Epithelial cell of esophagus (primary cell): ENCODE measurements at regions not wholly inside any gene's neighbourhood (a gene's known extent, or its start where the extent isn't known, plus 50 kb on each side); places are given as distances from the start of the nearest gene placed in this dataset.

Experiments used
- DNase-seq: peaks from one replicate; pipeline ENCODE4 v3.0.0; 2010; ENCODE audit warnings: low read depth
- H3K4me3 ChIP-seq: 2 replicates; pipeline ENCODE4 v1.5.1; 2011; ENCODE audit warnings: mild to moderate bottlenecking, low read length, control low read depth
- CTCF ChIP-seq: IDR thresholded peaks from 2 replicates; pipeline ENCODE4 v1.5.1; 2011; ENCODE audit warnings: low read depth, mild to moderate bottlenecking, low read length, control low read depth, inconsistent platforms; ENCODE audit not compliant: insufficient read depth; ENCODE audit errors: missing control alignments

- no peak for TF ChIP-seq CTCF
- no peak overlapping the region for H3K4me3 ChIP-seq
- no peak for DNase-seq
Observed at GRCh38 chr13:111634410-111634809, 314.0 kb downstream of the TEX29 start.

GRCh38 chr13:111636271-111636670 lies 315.8 kb downstream of the TEX29 start:
- no peak for TF ChIP-seq CTCF
- no peak for DNase-seq
- no peak overlapping the region for H3K4me3 ChIP-seq

- TF ChIP-seq CTCF, result no peak
- no peak overlapping the region for H3K4me3 ChIP-seq
- no peak for DNase-seq
Observed at GRCh38 chr13:111636804-111637203, 316.4 kb downstream of the TEX29 start.

GRCh38 chr13:111637365-111637764 lies 316.9 kb downstream of the TEX29 start:
- H3K4me3 ChIP-seq, result no peak overlapping the region
- no peak for TF ChIP-seq CTCF
- DNase-seq, result no peak

- no peak overlapping the region for H3K4me3 ChIP-seq
- DNase-seq, result no peak
- TF ChIP-seq CTCF, result no peak
Observed at GRCh38 chr13:111638233-111638632, 317.8 kb downstream of the TEX29 start.

- no peak overlapping the region for H3K4me3 ChIP-seq
- no peak for DNase-seq
- TF ChIP-seq CTCF, result no peak
Observed at GRCh38 chr13:111639196-111639705, 318.8 kb downstream of the TEX29 start.

- DNase-seq, result no peak
- H3K4me3 ChIP-seq, result no peak overlapping the region
- no peak for TF ChIP-seq CTCF
Observed at GRCh38 chr13:111640006-111640405, 319.6 kb downstream of the TEX29 start.
